M059J (cell line): ENCODE measurements at regions not wholly inside any gene's neighbourhood (a gene's known extent, or its start where the extent isn't known, plus 50 kb on each side); places are given as distances from the start of the nearest gene placed in this dataset.
"Not testable (repeated sequence)": the region's sequence is repeated elsewhere in the genome, so short reads cannot be mapped to it uniquely, and the experiment has no call there.

Experiments
- DNase-seq: peaks from one replicate; pipeline ENCODE4 v3.0.0-alpha.2; 2012; ENCODE audit warnings: low read depth

- no peak for DNase-seq
Observed at GRCh38 chr20:11502671-11503070, 415.0 kb upstream of the BTBD3 start.

DNA sequence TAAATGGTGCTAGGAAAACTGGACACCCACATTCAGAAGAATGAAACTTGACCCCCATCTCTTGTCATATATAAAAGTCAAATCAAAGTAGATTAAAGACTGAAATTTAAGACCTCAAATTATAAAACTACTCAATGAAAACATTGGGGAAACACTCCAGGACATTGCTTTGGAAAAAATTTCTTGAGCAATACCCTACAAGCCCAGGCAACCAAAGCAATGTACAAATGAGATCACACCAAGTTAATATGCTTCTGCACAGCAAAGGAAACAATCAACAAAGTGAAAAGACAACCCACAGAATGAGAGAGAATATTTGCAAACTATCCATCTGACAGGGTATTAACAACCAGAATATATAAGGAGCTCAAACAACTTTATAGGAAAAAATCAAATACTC lies 407.9 kb upstream of the BTBD3 start:
- no peak for DNase-seq

- DNase-seq, result peak; percentile 14
Observed at GRCh38 chr20:11511821-11512220, 405.9 kb upstream of the BTBD3 start.

- DNase-seq, result not testable (repeated sequence)
Observed at GRCh38 chr20:11513241-11513745, 404.4 kb upstream of the BTBD3 start.

DNA sequence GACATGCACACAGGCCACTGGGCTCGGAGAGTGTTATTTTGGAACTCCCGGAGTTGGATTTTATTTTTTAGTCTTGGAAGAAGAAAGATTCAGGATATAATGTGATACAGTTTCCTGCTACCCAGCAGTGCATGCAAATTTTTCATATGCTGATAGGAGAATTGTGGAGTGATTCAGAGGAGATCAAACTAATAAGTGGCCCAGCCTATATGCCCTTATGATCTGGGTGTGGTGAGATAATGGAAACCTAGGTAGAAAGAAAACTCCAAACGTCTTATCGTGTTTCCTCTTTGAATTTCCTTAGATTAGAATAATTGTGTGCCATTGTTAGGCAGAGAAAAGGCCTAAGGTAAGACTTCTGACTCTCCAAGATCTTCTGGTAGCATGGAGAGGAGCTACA lies 401.2 kb upstream of the BTBD3 start:
- DNase-seq, result no peak

GRCh38 chr20:11520596-11520995 lies 397.1 kb upstream of the BTBD3 start:
- DNase-seq, result no peak

DNA sequence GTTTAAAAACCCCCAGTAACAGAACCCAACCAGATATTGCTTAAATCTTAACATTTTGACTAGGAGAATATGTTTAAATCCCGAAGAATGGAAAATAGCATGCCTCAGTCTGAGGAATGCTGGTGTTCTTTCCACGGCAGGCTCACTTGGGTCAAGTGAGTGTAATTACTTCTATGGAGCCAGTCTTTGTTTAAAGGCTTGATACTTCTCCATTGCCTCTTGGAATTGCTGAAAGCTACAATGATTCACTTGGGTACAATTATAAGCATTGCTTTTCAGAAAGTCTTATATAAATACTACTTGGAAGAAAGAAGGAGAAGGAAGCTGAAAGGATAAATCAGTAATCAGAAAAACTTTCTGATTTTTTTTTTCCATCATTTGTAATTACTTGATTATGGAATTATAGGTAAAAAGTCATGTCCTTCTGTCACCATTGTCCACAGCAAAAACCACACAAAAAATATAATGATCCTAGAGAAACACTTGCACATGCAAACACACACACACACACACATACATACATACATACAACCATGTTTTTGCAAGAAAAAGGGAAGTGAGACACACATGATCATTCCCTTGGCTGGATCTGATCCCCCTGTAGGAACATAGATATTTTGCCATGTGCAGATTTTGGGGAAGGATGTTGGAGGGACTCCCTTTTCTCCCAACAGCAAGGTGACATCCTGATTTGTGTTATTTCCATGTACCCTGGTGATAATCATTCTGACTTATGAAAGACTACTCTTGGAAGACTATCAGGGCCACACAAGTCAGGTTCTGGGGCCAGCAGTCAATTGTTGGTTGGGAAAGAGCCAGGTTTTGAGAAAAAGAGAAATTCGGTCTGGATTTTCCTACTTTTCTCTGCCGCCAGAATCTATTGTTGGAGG lies 396.0 kb upstream of the BTBD3 start:
- no peak for DNase-seq

DNA sequence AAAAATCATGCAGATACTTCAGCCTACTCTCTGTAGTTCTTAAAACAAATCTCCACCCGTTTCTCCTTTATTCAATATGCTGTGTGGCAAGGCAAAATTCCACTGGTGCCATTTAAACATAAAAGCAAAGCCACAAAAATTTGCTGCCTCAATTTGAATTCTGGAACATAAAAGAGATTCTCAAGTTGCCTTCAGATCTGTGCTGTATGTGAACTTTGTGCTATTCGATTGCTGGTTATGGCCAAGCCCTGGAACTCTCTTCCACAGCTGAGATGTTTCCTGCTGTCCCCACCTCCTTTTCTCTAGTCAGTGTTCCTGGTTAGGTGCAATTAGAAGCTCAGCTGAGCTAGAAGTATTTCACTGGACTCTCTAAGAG lies 395.3 kb upstream of the BTBD3 start:
- DNase-seq, result peak; percentile 21

GRCh38 chr20:11529047-11529446 lies 388.6 kb upstream of the BTBD3 start:
- peak; percentile 48 for DNase-seq

- no peak for DNase-seq
Observed at GRCh38 chr20:11537032-11537431, 380.7 kb upstream of the BTBD3 start.

- DNase-seq, result no peak
Observed at GRCh38 chr20:11539450-11539849, 378.2 kb upstream of the BTBD3 start.

DNA sequence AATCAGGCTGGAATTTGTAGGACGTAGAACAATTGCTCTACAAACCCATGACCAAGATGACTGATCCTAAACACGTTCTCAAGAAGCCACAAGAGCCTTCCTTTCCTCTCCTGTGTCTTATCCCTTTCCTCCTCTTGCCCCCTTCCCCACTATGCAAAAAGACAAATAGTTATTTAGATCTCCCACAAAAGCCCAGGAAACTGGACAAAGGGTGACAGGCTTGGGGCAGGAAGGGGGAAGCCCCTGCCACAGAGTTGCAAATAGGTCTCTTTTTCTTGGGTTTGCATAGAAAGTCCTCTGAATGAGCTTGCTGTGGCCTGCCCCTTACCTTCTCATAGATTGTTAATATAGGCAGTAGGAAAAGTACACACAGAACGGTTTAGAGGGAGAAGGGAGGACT lies 377.1 kb upstream of the BTBD3 start:
- no peak for DNase-seq

- DNase-seq, result no peak
Observed at GRCh38 chr20:11542645-11543044, 375.0 kb upstream of the BTBD3 start.

DNA sequence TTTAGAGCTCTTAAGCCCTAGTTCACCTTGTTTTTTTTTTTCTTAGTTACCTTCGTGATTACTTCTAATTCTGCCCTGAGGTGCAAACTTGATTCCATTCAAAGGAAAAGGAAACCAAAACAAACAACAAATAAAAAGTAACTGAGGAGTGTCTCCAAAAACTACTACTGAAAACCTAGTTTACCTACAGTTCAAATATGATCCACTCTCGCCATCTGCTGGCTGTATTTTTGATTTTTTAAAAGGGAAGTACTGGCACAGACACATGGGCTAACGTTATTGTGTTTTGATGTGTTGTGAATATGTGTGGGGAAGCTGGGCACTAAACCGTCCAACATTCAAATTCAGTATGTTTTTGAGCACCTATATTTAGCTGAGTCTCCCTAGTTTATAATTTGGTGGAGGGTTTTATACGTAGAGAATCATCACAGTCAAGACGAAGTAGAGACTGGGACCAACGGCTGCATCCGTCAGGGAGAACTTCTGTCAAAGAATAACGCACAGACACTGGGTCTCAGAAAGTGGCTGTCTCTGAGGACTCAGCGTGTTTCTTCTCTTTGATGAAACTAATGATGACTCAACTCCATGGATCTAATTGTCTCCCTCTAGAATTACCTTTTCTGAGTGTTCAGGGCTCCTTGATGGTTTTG lies 373.5 kb upstream of the BTBD3 start:
- peak; percentile 89 for DNase-seq

DNA sequence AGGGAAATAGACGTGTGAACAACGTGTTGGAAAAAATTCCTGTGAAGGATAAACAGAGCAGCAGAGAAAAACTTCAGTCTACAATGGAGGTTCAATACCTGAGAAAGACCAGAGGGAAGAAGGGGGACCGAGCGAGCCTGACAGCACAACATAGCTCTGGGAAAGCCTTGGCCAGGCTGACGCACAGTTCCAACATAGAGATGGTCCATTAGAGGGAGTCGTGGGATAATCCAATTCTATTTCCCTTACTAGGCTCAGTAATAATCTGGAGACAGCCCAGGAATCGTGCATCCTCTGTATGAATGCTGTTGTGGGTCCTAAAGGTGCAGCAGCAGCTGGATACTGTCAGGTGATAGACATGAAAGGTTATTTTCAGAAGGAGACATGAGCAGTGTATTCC lies 370.8 kb upstream of the BTBD3 start:
- DNase-seq, result no peak

DNA sequence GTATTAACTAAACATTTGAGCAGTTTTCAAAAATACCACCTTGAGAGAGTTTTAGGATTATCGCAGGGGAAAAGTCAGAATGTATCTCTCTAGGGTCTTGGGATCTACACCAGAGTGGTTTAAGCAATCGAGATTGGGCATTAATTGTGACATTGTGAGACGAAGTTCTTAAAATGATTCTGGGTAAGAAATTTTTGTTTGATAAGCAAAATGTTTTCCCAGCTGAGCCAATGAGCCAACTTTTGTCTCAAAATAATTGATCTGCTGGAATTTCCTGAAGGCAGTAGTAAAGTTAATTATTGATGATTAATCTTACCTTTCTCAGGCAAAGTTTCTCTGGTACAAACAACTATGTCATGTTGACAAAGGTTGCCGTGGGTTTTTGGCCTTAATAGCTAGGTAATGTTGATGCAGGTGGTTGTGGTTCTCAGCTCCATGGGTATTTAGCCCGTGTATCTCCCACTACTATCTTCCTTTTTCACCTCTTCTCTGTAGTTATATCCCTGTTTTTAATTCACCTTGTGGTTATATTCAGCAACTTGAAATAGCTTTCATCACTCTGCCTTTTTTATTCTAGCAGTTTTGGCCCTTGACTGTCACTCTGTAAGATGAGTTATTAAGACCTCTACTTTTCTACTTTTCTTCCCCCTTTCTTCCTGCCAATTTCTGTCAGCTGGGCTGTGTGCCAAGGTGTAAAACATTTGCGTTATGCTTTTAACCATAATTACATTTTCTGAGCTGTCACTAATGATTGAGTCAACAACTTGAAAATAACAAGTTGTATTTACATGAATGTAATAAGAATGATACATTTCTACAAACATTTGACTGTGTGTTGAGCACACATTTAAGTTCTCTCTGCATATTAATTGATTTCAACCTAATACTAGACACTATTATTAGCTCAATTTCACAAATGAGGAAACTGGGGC lies 368.3 kb upstream of the BTBD3 start:
- no peak for DNase-seq

GRCh38 chr20:11550657-11551338 lies 366.9 kb upstream of the BTBD3 start:
- no peak for DNase-seq

GRCh38 chr20:11551479-11551878 lies 366.2 kb upstream of the BTBD3 start:
- DNase-seq, result no peak

GRCh38 chr20:11553603-11554002 lies 364.1 kb upstream of the BTBD3 start:
- peak; percentile 39 for DNase-seq

DNA sequence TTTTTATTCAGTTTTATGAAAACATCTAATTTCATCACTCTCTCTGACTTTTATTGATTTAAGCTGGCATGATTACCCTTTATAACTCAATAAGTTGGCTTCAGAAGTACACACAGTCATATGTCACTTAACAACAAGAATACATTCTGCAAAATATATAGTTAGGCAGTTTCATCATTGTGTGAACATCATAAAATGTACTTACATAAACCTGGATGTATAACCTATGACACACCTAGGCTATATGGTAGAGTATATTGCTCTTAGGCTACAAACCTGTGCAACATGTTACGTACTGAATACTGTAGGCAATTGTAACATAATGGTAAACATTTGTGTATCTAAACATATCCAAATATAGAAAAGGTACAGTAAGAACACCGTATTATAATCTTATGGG lies 362.2 kb upstream of the BTBD3 start:
- DNase-seq, result no peak

DNA sequence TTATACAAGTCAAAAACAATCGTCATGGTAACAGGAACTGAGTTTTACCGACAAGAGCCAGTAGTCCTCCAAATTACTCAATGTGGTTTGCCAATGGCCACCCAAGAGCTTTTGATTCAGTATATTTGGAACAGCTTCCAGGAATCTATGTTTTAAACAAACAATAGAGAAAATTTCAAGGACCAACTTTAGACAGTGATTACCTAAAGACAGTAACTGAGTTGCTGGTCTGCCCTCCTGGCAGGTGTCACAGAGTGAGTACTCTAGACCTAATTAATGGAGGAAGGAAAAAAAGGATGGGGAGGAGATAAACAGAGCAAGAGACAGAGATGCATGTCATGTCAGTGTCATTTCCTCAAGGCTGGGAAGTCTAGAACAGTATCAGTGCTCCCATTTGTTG lies 361.3 kb upstream of the BTBD3 start:
- peak; percentile 23 for DNase-seq

- no peak for DNase-seq
Observed at GRCh38 chr20:11564491-11564890, 353.2 kb upstream of the BTBD3 start.
